ENCODE measurements at regions not wholly inside any gene's neighbourhood (a gene's known extent, or its start where the extent isn't known, plus 50 kb on each side); places are given as distances from the start of the nearest gene placed in this dataset.

DNA sequence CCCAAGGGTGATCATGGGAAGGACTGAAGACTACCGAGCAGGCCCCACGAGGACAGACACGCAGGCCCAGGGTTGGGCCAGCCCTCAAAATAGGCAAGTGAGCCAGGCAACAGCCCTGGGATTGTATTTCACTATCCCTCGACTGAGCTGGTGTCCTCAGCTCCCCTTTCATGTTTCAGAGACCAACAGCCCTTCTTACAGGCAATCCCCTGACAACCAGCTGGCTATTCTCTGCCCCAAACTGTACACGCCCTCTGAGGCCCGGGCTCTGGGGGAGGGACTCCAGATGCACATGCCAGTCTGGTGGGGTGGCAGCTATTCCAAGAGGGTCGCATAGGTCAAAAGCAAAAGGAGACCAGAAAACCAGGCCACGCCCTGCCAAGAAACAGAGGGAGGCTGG is 243.0 kb downstream of the TOMM20 start:
- no peak overlapping the region for H2AFZ ChIP-seq (ENCODE audit: low read length)
- no peak overlapping the region for H3K23ac ChIP-seq (ENCODE audit: insufficient read length, low read depth, low read length)
- no peaks in the 10 kb centered on the region for H4K20me1 ChIP-seq (ENCODE audit: control insufficient read depth, insufficient read depth, insufficient read length)
- H2BK5ac ChIP-seq (ENCODE audit: insufficient read length, low read length), result no peak overlapping the region
- no peak overlapping the region for H3K4me2 ChIP-seq (ENCODE audit: insufficient read depth, insufficient read length, low read length)
- no peak overlapping the region for H2BK20ac ChIP-seq (ENCODE audit: low read depth, low read length, poor library complexity, severe bottlenecking)
- H3K4ac ChIP-seq (ENCODE audit: low read depth, low read length), result no peak overlapping the region
- peak overlapping the region in 1 of 3 experiments; percentile 0; a peak in 1 of 7 replicates for H3K27ac Mint-ChIP-seq
- DNase-seq, result no peak
- H3T11ph ChIP-seq (ENCODE audit: low read length), result no peak overlapping the region
- H3K79me2 ChIP-seq (ENCODE audit: insufficient read depth, low read length), result no peaks in the 10 kb centered on the region
- no peaks in the 10 kb centered on the region for H3K23me2 ChIP-seq (ENCODE audit: insufficient read length, low read depth, low read length, poor library complexity, severe bottlenecking)
- no peaks in the 10 kb centered on the region for H3K27me3 ChIP-seq (ENCODE audit: insufficient read depth, low read length)
- H3K36me3 Mint-ChIP-seq (ENCODE audit: insufficient read depth in 1 of 3, low read depth in 3 of 3), result no peaks in the 10 kb centered on the region
- H3K79me1 ChIP-seq (ENCODE audit: insufficient read depth, low read depth, low read length, poor library complexity, severe bottlenecking), result no peaks in the 10 kb centered on the region
- no peak overlapping the region for H2BK12ac ChIP-seq (ENCODE audit: insufficient read length, low read depth, low read length)
- no peak overlapping the region for H3K56ac ChIP-seq (ENCODE audit: insufficient read length, low read depth, low read length)
- H3K27ac ChIP-seq (ENCODE audit: insufficient read length, low read depth, low read length), result no peak overlapping the region
- no CpG with 5 or more reads among the region's 8 CpGs for WGBS (ENCODE audit: extremely low coverage, insufficient read length, low lambda C conversion rate)
- H3K4me3 Mint-ChIP-seq, result no peak overlapping the region
- no peak overlapping the region for H4K8ac ChIP-seq (replicated peaks; ENCODE audit: insufficient read length, low read depth, low read length)
- H3K4me1 ChIP-seq (ENCODE audit: insufficient read depth, low read length), result no peaks in the 10 kb centered on the region
- TF ChIP-seq, protein P1, sequence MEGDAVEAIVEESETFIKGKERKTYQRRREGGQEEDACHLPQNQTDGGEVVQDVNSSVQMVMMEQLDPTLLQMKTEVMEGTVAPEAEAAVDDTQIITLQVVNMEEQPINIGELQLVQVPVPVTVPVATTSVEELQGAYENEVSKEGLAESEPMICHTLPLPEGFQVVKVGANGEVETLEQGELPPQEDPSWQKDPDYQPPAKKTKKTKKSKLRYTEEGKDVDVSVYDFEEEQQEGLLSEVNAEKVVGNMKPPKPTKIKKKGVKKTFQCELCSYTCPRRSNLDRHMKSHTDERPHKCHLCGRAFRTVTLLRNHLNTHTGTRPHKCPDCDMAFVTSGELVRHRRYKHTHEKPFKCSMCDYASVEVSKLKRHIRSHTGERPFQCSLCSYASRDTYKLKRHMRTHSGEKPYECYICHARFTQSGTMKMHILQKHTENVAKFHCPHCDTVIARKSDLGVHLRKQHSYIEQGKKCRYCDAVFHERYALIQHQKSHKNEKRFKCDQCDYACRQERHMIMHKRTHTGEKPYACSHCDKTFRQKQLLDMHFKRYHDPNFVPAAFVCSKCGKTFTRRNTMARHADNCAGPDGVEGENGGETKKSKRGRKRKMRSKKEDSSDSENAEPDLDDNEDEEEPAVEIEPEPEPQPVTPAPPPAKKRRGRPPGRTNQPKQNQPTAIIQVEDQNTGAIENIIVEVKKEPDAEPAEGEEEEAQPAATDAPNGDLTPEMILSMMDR (conservative IDR thresholded peaks at IDR 0.05), result no peak
- H4K91ac ChIP-seq (ENCODE audit: insufficient read length, low read depth, low read length), result no peak overlapping the region
- H3K9ac ChIP-seq (ENCODE audit: extremely low read depth, insufficient read length, low read length), result no peak overlapping the region
- H3K18ac ChIP-seq (ENCODE audit: insufficient read length, low read depth, low read length), result no peak overlapping the region
- H3K9me3 Mint-ChIP-seq, result no peaks in the 10 kb centered on the region
- H2AK5ac ChIP-seq (ENCODE audit: insufficient read length, low read length), result no peak overlapping the region
- no peak overlapping the region for H2BK120ac ChIP-seq (ENCODE audit: low read depth, low read length, poor library complexity, severe bottlenecking)
- H4K5ac ChIP-seq (ENCODE audit: insufficient read length, low read depth, low read length), result no peak overlapping the region
- H3K4me1 Mint-ChIP-seq, result no peaks in the 10 kb centered on the region
- no peaks in the 10 kb centered on the region for H3K9me3 ChIP-seq (ENCODE audit: control insufficient read depth, low read depth, low read length)
- no peak overlapping the region; the same call in 1 of the 2 replicates for H3K14ac ChIP-seq (ENCODE audit: insufficient read depth, low read length)
- no peak overlapping the region for H2BK15ac ChIP-seq (ENCODE audit: low read depth, low read length)
- no peaks in the 10 kb centered on the region; the same call in none of the 2 replicates for H3K27me3 Mint-ChIP-seq (ENCODE audit: low read depth)

Data from H9 (cell line).